Ascending aorta (tissue), 2 donors: ENCODE measurements at regions not wholly inside any gene's neighbourhood (a gene's known extent, or its start where the extent isn't known, plus 50 kb on each side); places are given as distances from the start of the nearest gene placed in this dataset.

Experiments
- DNase-seq, 2 donors: peaks; one replicate each; pipeline ENCODE4 v3.0.0-alpha.2; 2019; ENCODE audit warnings: low spot score in 2 of 2
- H3K27ac ChIP-seq, 2 donors: fragments of 200-600 bp; sonication (generic); one replicate each; pipeline ENCODE4 v1.5.1; 2016 to 2017; ENCODE audit warnings: mild to moderate bottlenecking in 1 of 2
- H3K27me3 ChIP-seq: fragments of 200-600 bp; sonication (generic); one replicate; pipeline ENCODE4 v1.5.1; 2017
- H3K36me3 ChIP-seq, 2 donors: fragments of 200-600 bp; sonication (generic); one replicate each; pipeline ENCODE4 v1.5.1; 2016
- H3K4me1 ChIP-seq, 2 donors: fragments of 200-600 bp; sonication (generic); one replicate each; pipeline ENCODE4 v1.5.1; 2016 to 2017; ENCODE audit warnings: mild to moderate bottlenecking in 1 of 2
- H3K4me3 ChIP-seq, 2 donors: fragments of 200-600 bp; sonication (generic); one replicate each; pipeline ENCODE4 v1.5.1; 2016 to 2017; ENCODE audit warnings: mild to moderate bottlenecking in 1 of 2
- H3K9me3 ChIP-seq, 2 donors: fragments of 200-600 bp; sonication (generic); one replicate each; pipeline ENCODE4 v1.5.1; 2016
- CTCF ChIP-seq, 3 experiments: fragments of 200-600 bp in 2 of 3; fragments of 450-650 bp in 1 of 3; sonication (generic) in 2 of 3; IDR thresholded peaks; one replicate each; pipeline ENCODE4 v1.5.1; 2016 to 2019; ENCODE audit warnings: antibody characterized with exemption in 3 of 3, mild to moderate bottlenecking in 1 of 3, moderate library complexity in 1 of 3
- intact Hi-C: fragments of 100-400 bp; cut with DNase I; formaldehyde crosslinking; loops from one replicate; pipeline ENCODE4 v1.15.1; 2023

- no peak for DNase-seq
- H3K4me3 ChIP-seq, result no peak overlapping the region
- no peaks in the 10 kb centered on the region for H3K27me3 ChIP-seq
- no peak overlapping the region for H3K27ac ChIP-seq
- no peaks in the 10 kb centered on the region for H3K9me3 ChIP-seq
- intact Hi-C loops, result no loop called here
- H3K4me1 ChIP-seq, result no peaks in the 10 kb centered on the region
- H3K36me3 ChIP-seq, result no peaks in the 10 kb centered on the region
- no peak for TF ChIP-seq CTCF (IDR thresholded peaks at IDR 0.05)
These were observed 230.0 kb upstream of the KLHL29 start for GRCh38 chr2:23155022-23155421.

GRCh38 chr2:23157812-23158211, 227.2 kb upstream of the KLHL29 start:
- DNase-seq, result no peak
- intact Hi-C loops, result no loop called here
- H3K4me1 ChIP-seq, result no peaks in the 10 kb centered on the region
- H3K27me3 ChIP-seq, result no peaks in the 10 kb centered on the region
- no peak for TF ChIP-seq CTCF (IDR thresholded peaks at IDR 0.05)
- H3K27ac ChIP-seq, result no peak overlapping the region
- no peaks in the 10 kb centered on the region for H3K9me3 ChIP-seq
- no peaks in the 10 kb centered on the region for H3K36me3 ChIP-seq
- H3K4me3 ChIP-seq, result no peak overlapping the region

- Histone ChIP-seq H3K9me3 (no peaks in the 10 kb centered on the region), H3K27ac (no peak overlapping the region), H3K27me3 (no peaks in the 10 kb centered on the region), H3K36me3 (no peaks in the 10 kb centered on the region), H3K4me1 (no peaks in the 10 kb centered on the region), H3K4me3 (no peak overlapping the region)
- no peak for TF ChIP-seq CTCF (IDR thresholded peaks at IDR 0.05)
- DNase-seq, result no peak
- intact Hi-C loops, result no loop called here
These were observed 226.7 kb upstream of the KLHL29 start for GRCh38 chr2:23158306-23158705.

- no peak for DNase-seq
- TF ChIP-seq CTCF (IDR thresholded peaks at IDR 0.05), result no peak
- no peaks in the 10 kb centered on the region for H3K36me3 ChIP-seq
- no peaks in the 10 kb centered on the region for H3K9me3 ChIP-seq
- no peak overlapping the region for H3K4me3 ChIP-seq
- H3K27me3 ChIP-seq, result no peaks in the 10 kb centered on the region
- H3K4me1 ChIP-seq, result no peaks in the 10 kb centered on the region
- intact Hi-C loops, result no loop called here
- H3K27ac ChIP-seq, result no peak overlapping the region
These were observed 225.1 kb upstream of the KLHL29 start for GRCh38 chr2:23159746-23160405.

GRCh38 chr2:23164173-23164572, 220.8 kb upstream of the KLHL29 start:
- DNase-seq, result no peak
- intact Hi-C loops, result no loop called here
- no peaks in the 10 kb centered on the region for H3K9me3 ChIP-seq
- H3K4me3 ChIP-seq, result no peak overlapping the region
- H3K27ac ChIP-seq, result no peak overlapping the region
- no peaks in the 10 kb centered on the region for H3K4me1 ChIP-seq
- TF ChIP-seq CTCF (IDR thresholded peaks at IDR 0.05), result no peak
- H3K36me3 ChIP-seq, result no peaks in the 10 kb centered on the region
- H3K27me3 ChIP-seq, result no peaks in the 10 kb centered on the region

GRCh38 chr2:23169896-23170295, 215.1 kb upstream of the KLHL29 start:
- intact Hi-C loops, result no loop called here
- no peak overlapping the region for H3K27ac ChIP-seq
- H3K27me3 ChIP-seq, result no peaks in the 10 kb centered on the region
- no peaks in the 10 kb centered on the region for H3K4me1 ChIP-seq
- H3K4me3 ChIP-seq, result no peak overlapping the region
- no peak for TF ChIP-seq CTCF (IDR thresholded peaks at IDR 0.05)
- DNase-seq, result no peak
- no peaks in the 10 kb centered on the region for H3K36me3 ChIP-seq
- H3K9me3 ChIP-seq, result peaks cover 0 to 5% of the 10 kb centered on the region in 2 donors
